Mammary epithelial cell (primary cell): ENCODE measurements at regions not wholly inside any gene's neighbourhood (a gene's known extent, or its start where the extent isn't known, plus 50 kb on each side); places are given as distances from the start of the nearest gene placed in this dataset.

Source experiments
- CTCF ChIP-seq, 2 donors: IDR thresholded peaks in 1 of 2; conservative IDR thresholded peaks in 1 of 2; 2 replicates each; pipeline ENCODE4 v1.5.1; 2011 to 2012; ENCODE audit warnings: inconsistent platforms in 2 of 2, low read length in 2 of 2, mild to moderate bottlenecking in 2 of 2, control low read depth in 1 of 2, low read depth in 1 of 2; ENCODE audit not compliant: insufficient read depth in 1 of 2; ENCODE audit errors: extremely low read depth in 1 of 2
- EZH2 ChIP-seq: IDR thresholded peaks from 2 replicates; pipeline ENCODE4 v1.6.1; 2012; ENCODE audit warnings: low read length, inconsistent platforms, borderline replicate concordance

- TF ChIP-seq CTCF (conservative IDR thresholded peaks at IDR 0.05 in 1 of 2, IDR thresholded peaks at IDR 0.05 in 1 of 2; ENCODE audit: extremely low read depth in 1 of 2, insufficient read depth in 1 of 2, low read depth in 1 of 2, low read length in 2 of 2) = no peak
- TF ChIP-seq EZH2 = no peak
Observed at GRCh38 chr21:26669215-26669764, 96.2 kb upstream of the CYYR1 start.
